Prostate gland (tissue), 2 donors: ENCODE measurements at regions not wholly inside any gene's neighbourhood (a gene's known extent, or its start where the extent isn't known, plus 50 kb on each side); places are given as distances from the start of the nearest gene placed in this dataset.

Source experiments
- DNase-seq: peaks from one replicate; pipeline ENCODE4 v3.0.0-alpha.2; 2019; ENCODE audit warnings: low spot score
- H3K27ac ChIP-seq, 2 donors: fragments of 200-600 bp; sonication (generic); 2 replicates each; pipeline ENCODE4 v1.5.1; 2017 to 2019
- H3K27me3 ChIP-seq: fragments of 200-600 bp; sonication (generic); replicated peaks from 2 replicates; pipeline ENCODE4 v1.5.1; 2019; ENCODE audit not compliant: insufficient read depth
- H3K36me3 ChIP-seq, 2 donors: fragments of 200-600 bp; sonication (generic); 1 replicate in 1 of 2; 2 replicates in 1 of 2; pipeline versions ENCODE4 v1.5.1 to v1.8.1; 2017 to 2019
- H3K4me1 ChIP-seq: fragments of 200-600 bp; sonication (generic); replicated peaks from 2 replicates; pipeline ENCODE4 v1.5.1; 2019
- H3K4me3 ChIP-seq, 2 donors: fragments of 200-600 bp; sonication (generic); 2 replicates each; pipeline ENCODE4 v1.5.1; 2017 to 2019
- H3K9me3 ChIP-seq: fragments of 200-600 bp; sonication (generic); 2 replicates; pipeline ENCODE4 v1.5.1; 2017
- CTCF ChIP-seq, 4 experiments: fragments of 200-600 bp in 2 of 4; fragments of 450-650 bp in 2 of 4; sonication (generic) in 2 of 4; IDR thresholded peaks; 1 replicate in 3 of 4; 2 replicates in 1 of 4; pipeline ENCODE4 v1.5.1; 2016 to 2019; ENCODE audit warnings: antibody characterized with exemption in 4 of 4, mild to moderate bottlenecking in 2 of 4, moderate library complexity in 2 of 4
- POLR2A ChIP-seq: fragments of 450-650 bp; IDR thresholded peaks from one replicate; pipeline ENCODE4 v1.6.1; 2016; ENCODE audit warnings: antibody characterized with exemption, mild to moderate bottlenecking
- POLR2AphosphoS5 ChIP-seq: sonication (generic); formaldehyde crosslinking; IDR thresholded peaks from one replicate; pipeline ENCODE4 v1.6.1; 2017; ENCODE audit warnings: antibody characterized with exemption
- WGBS: methylation state at CpG from one replicate; pipeline ENCODE4 v1.1.5; 2018; 5-methylcytosine and 5-hydroxymethylcytosine counted together
- intact Hi-C: fragments of 100-400 bp; cut with DNase I; formaldehyde crosslinking; loops from one replicate; pipeline ENCODE4 v1.14.2; 2022

DNA sequence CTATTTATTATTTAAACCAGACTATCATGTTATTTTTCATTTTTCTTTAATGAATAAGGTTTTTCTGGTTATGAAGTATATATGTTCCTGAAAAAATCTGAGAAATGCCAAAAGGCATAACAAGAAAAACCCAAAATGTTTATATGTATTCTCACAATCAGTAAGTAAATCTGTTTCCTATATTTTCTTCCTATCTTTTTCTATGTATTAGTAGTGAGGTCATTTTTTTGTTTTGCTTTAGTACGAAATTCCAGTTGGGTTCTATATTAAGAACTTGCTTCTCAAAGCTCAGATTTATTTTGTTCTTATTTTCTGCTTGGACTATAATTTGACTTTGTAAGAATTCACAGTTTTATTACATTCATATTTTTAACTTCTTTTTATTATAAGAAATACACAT is 287.5 kb upstream of the NFE2L3 start:
- H3K27ac ChIP-seq: no peak overlapping the region
- no peak for DNase-seq
- H3K4me1 ChIP-seq: no peaks in the 10 kb centered on the region
- no peak overlapping the region for H3K4me3 ChIP-seq
- intact Hi-C loops: loop anchor here (10.0 kb wide), 2 partner anchors 510 to 1290 kb away; partner anchors contain the start of genes HOXA3 and HOXA7
- 72% methylated on average over 1 of the region's 1 CpG for WGBS
- peaks cover 33% of the 10 kb centered on the region for H3K27me3 ChIP-seq
- no peaks in the 10 kb centered on the region for H3K9me3 ChIP-seq
- TF ChIP-seq POLR2A (no peak), POLR2AphosphoS5 (no peak), CTCF (IDR thresholded peaks at IDR 0.05) (no peak)
- H3K36me3 ChIP-seq: no peaks in the 10 kb centered on the region

DNA sequence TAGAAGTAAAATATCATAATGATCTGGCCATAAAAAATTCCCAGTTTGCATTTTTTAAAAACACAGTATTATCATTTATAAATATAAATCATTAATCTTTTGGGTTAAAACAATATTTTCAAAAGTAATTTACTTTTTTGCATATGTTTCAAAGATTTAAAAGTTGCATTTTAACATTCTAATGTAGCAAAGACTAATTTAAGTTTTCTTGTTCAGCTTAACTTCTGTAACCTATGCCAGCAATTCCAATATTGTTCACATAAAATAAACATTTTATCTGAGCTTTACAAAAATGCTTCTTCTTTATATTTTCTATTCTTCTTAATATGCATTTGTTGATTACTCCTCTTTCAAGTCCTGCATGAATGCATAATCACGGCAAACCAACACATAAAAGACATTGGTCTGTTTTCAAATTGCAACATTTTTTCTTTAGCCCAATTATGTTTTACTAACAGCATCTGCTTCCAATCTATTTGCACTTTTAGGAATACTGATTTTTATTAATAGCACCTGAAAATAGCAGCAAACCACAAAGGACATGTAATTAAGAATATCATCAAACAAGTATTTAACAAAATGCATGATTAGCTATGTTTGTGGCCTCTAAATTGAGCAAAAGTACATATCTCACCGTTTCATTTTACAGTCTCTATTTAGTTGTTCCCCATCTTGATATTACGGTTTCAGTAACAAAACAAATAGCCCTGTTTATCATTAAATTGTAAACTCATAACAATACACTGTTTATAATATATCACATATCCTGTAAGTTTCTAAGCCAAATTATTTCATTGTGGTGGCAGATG is 286.9 kb upstream of the NFE2L3 start:
- DNase-seq: no peak
- no peak for TF ChIP-seq CTCF (IDR thresholded peaks at IDR 0.05)
- no peak for TF ChIP-seq POLR2A
- no peak for TF ChIP-seq POLR2AphosphoS5
- WGBS: 41% methylated on average over 3 of the region's 3 CpGs
- H3K36me3 ChIP-seq: no peaks in the 10 kb centered on the region
- H3K9me3 ChIP-seq: no peaks in the 10 kb centered on the region
- intact Hi-C loops: loop anchor here (10.0 kb wide), 2 partner anchors 510 to 1290 kb away; partner anchors contain the start of genes HOXA3 and HOXA7
- no peak overlapping the region for H3K27ac ChIP-seq
- H3K4me1 ChIP-seq: no peaks in the 10 kb centered on the region
- peaks cover 30% of the 10 kb centered on the region for H3K27me3 ChIP-seq
- H3K4me3 ChIP-seq: no peak overlapping the region

DNA sequence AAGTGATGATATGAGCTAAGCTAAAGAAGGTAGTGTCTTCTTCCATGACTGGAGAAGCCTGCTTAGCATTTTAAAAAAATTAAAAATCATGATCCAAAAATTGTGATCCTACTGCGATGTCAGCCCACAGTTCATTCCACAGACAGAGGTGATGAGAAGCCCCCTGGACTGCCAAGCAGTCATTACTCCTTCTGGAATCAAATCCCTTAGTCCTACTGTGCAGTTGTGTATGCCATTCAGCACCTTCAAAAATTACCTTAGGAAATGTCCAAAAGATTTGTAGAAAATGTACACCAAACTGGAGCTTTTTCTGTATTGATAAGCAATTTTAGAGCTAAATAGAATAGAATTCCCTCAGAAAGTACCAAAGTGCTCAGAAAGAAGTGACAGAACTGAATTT is 283.5 kb upstream of the NFE2L3 start:
- Histone ChIP-seq H3K36me3 (no peaks in the 10 kb centered on the region), H3K9me3 (no peaks in the 10 kb centered on the region), H3K27me3 (peaks cover 9% of the 10 kb centered on the region), H3K4me3 (no peak overlapping the region), H3K4me1 (no peaks in the 10 kb centered on the region), H3K27ac (no peak overlapping the region)
- intact Hi-C loops: loop anchor here (10.0 kb wide), 2 partner anchors 506 to 1286 kb away; partner anchors contain the start of genes HOXA3 and HOXA7
- no peak for DNase-seq
- 92% methylated on average over 1 of the region's 1 CpG for WGBS
- TF ChIP-seq CTCF (IDR thresholded peaks at IDR 0.05): no peak
- no peak for TF ChIP-seq POLR2A
- TF ChIP-seq POLR2AphosphoS5: no peak

GRCh38 chr7:25870574-25870973 is 281.4 kb upstream of the NFE2L3 start:
- TF ChIP-seq CTCF (IDR thresholded peaks at IDR 0.05): no peak
- no peak for TF ChIP-seq POLR2AphosphoS5
- TF ChIP-seq POLR2A: no peak
- DNase-seq: no peak
- Histone ChIP-seq H3K4me1 (no peaks in the 10 kb centered on the region), H3K27ac (no peak overlapping the region), H3K27me3 (peaks cover 9% of the 10 kb centered on the region), H3K4me3 (no peak overlapping the region), H3K9me3 (no peaks in the 10 kb centered on the region), H3K36me3 (no peaks in the 10 kb centered on the region)
- WGBS: 79% methylated on average over 3 of the region's 3 CpGs
- intact Hi-C loops: no loop called here

GRCh38 chr7:25876092-25876491 is 275.9 kb upstream of the NFE2L3 start:
- intact Hi-C loops: no loop called here
- Histone ChIP-seq H3K36me3 (no peaks in the 10 kb centered on the region), H3K4me1 (no peaks in the 10 kb centered on the region), H3K9me3 (no peaks in the 10 kb centered on the region), H3K4me3 (no peak overlapping the region), H3K27me3 (no peaks in the 10 kb centered on the region), H3K27ac (no peak overlapping the region)
- TF ChIP-seq POLR2AphosphoS5: no peak
- TF ChIP-seq CTCF (IDR thresholded peaks at IDR 0.05): no peak
- TF ChIP-seq POLR2A: no peak
- 93% methylated on average over 3 of the region's 3 CpGs for WGBS
- DNase-seq: no peak
